ACC112 (cell line): ENCODE measurements at regions not wholly inside any gene's neighbourhood (a gene's known extent, or its start where the extent isn't known, plus 50 kb on each side); places are given as distances from the start of the nearest gene placed in this dataset.
"Not testable (repeated sequence)": the region's sequence is repeated elsewhere in the genome, so short reads cannot be mapped to it uniquely, and the experiment has no call there.

Experiments
- H2AFZ ChIP-seq: fragments of 200-600 bp; sonication (generic); one replicate; pipeline ENCODE4 v1.6.0; 2017; ENCODE audit warnings: antibody characterized with exemption, low read length; ENCODE audit not compliant: unreplicated experiment
- H3K27ac ChIP-seq: fragments of 200-600 bp; sonication (generic); 2 replicates; pipeline ENCODE4 v1.5.1; 2014; ENCODE audit warnings: low read depth, mild to moderate bottlenecking, antibody characterized with exemption, low read length, moderate library complexity
- H3K27me3 ChIP-seq: fragments of 200-600 bp; sonication (generic); 2 replicates; pipeline ENCODE4 v1.6.1; 2014; ENCODE audit warnings: mild to moderate bottlenecking, antibody characterized with exemption, low read length, moderate library complexity, mixed read lengths; ENCODE audit not compliant: insufficient read depth
- H3K36me3 ChIP-seq: fragments of 200-600 bp; sonication (generic); 2 replicates; pipeline ENCODE4 v1.6.1; 2016; ENCODE audit warnings: mild to moderate bottlenecking, antibody characterized with exemption, low read length, moderate library complexity, mixed read lengths; ENCODE audit not compliant: insufficient read depth
- H3K4me1 ChIP-seq: fragments of 200-600 bp; sonication (generic); one replicate; pipeline ENCODE4 v1.6.1; 2016; ENCODE audit warnings: low read length, mixed read lengths; ENCODE audit not compliant: insufficient read depth, unreplicated experiment, control insufficient read depth
- H3K4me3 ChIP-seq: fragments of 200-600 bp; sonication (generic); 2 replicates; pipeline ENCODE4 v1.5.1; 2014; ENCODE audit warnings: mild to moderate bottlenecking, low read depth, low read length
- H3K79me2 ChIP-seq: fragments of 200-600 bp; sonication (generic); one replicate; pipeline ENCODE4 v1.6.0; 2016; ENCODE audit warnings: low read length; ENCODE audit not compliant: control insufficient read depth, unreplicated experiment, insufficient read depth

DNA sequence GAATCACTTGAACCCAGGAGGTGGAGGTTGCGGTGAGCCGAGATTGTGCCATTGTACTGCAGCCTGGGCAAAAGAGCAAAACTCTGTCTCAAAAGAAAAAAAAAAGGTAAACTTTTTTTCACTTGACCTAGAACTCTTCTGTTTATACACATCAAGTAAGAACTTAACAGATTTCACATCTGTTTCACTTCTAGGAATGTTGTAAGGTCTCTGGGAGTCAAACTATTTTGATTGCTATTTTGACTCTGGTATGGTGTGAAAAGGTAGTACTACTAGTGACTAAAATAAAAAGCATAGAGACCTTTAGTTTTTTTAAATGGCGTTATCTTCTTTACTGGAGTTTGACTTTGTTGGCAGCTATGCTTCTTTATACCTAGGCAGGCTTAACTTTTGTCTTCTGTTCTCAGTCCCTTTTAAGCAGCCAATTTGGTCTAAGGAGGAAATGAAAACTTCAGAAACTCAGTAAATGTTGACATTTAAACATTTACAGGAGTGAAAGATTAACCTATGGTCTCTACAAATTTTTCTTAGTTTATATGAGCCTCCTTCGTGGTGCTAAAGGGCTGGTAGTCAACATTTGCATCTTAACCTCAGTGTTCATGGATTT, 84.7 kb downstream of the METTL2B start:
- H3K79me2 ChIP-seq, result peaks cover 36% of the 10 kb centered on the region
- not testable (repeated sequence) for H2AFZ ChIP-seq, H3K27me3 ChIP-seq, H3K36me3 ChIP-seq, H3K27ac ChIP-seq, H3K4me3 ChIP-seq, H3K4me1 ChIP-seq

DNA sequence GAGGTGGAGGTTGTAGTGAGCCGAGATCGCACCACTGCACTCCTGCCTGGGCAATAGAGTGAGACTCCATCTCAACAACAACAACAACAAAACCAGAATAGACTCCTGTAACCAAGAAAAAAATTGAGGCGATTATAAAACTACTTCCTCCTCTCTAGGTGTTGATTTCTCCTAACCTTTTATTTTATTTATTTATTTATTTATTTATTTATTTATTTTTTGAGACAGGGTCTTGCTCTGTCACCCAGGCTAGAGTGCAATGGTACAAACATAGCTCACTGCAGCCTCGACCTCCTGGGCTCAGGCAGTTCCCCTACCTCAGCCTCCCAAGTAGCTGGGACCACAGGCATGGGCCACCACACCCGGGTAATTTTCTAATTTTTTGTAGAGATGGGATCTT, 86.2 kb downstream of the METTL2B start:
- not testable (repeated sequence) for H3K27me3 ChIP-seq
- peaks cover 42% of the 10 kb centered on the region for H3K79me2 ChIP-seq

DNA sequence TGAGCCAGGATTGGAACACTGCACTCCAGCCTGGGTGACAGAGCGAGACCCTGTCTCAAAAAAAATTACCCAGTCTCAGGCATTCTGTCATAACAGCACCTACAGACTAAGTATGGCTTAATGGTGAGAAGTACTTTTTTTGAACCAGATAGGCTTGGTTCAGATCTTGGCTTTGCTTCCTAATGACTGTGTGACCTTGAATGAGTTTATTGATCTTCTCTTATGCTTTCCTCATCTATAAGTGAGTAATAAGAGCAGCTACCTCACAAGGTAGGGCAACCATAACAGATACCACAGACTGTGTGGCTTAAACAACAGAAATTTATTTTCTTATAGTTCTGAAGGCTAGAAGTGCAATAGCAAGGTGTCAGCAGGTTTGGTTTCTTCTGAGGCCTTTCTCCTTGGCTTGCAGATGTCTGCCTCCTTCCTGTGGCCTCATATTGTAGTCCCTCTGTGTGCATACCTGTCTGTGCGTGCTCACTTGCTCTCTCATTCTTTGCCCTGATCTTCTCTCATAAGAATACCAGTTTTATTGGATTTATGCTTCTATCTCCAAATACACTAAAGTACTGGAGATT, 87.7 kb downstream of the METTL2B start:
- not testable (repeated sequence) for H3K4me3 ChIP-seq, H3K4me1 ChIP-seq, H3K27ac ChIP-seq, H2AFZ ChIP-seq, H3K36me3 ChIP-seq, H3K27me3 ChIP-seq
- peaks cover 39% of the 10 kb centered on the region for H3K79me2 ChIP-seq

More for the DNA sequence above, 86.2 kb downstream of the METTL2B start:
- H3K4me3 ChIP-seq, H3K27ac ChIP-seq, H3K4me1 ChIP-seq, H3K36me3 ChIP-seq, H2AFZ ChIP-seq: not testable (repeated sequence)

DNA sequence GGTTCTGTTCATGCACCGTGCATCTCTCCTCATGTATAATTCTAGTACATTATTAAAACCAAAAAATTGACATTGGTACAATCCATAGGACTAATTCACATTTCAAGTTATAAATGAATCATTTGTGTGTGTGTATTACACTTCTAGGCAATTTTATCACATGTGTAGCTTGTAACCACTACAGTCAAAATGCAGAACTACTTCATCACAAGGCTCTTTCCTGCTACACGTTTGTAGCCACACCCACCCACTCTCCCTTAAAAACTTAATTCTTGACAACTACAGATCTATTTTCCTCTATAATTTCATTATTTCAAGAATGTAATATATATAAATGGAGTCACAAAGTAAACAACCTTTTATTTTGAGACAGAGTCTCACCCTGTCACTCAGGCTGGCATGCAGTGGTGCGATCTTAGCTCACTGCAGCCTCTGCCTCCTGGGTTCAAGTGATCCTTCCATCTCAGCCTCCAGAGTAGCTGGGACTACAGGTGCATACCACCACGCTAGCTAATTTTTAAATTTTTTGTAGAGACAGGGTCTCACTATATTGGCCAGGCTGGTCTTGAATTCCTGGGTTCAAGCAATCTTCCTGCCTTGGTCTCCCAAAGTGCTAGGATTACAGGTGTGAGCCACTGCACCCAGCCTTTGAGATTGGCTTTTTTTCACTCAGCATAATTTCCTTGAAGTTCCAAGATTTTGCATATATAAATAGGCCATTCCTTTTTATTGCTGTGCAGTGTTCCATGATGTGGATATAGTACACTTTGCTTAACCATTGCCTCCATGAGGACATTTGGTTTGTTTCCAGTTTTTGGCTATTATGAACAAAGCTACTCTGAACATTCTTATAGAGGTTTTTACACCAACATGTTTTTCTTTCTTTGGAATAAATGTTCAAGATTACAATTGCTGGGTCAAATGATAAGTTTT, 88.7 kb downstream of the METTL2B start:
- not testable (repeated sequence) for H3K4me3 ChIP-seq, H3K4me1 ChIP-seq, H3K27ac ChIP-seq, H2AFZ ChIP-seq, H3K27me3 ChIP-seq, H3K36me3 ChIP-seq
- H3K79me2 ChIP-seq, result peaks cover 39% of the 10 kb centered on the region

DNA sequence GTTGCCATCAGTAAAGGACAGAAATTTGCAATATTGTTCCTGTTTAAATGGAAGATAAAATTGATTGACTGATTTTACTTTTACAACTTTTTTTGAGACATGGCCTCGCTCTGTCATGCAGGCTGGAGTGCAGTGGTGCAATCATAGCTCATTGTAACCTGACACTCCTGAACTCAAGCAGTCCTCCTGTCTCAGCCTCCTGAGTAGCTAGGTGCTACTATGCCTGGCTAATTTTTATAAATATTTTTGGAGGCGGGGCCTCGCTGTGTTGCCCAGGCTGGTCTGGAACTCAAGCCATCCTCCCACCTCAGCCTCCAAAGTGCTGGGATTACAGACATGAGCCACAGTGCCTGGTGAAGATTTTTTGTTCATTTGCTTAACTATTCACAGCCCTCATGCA, 96.8 kb upstream of the GARIN1A start:
- H3K4me1 ChIP-seq, H3K4me3 ChIP-seq, H2AFZ ChIP-seq, H3K27ac ChIP-seq, H3K27me3 ChIP-seq, H3K36me3 ChIP-seq: not testable (repeated sequence)
- H3K79me2 ChIP-seq, result peaks cover 22% of the 10 kb centered on the region

DNA sequence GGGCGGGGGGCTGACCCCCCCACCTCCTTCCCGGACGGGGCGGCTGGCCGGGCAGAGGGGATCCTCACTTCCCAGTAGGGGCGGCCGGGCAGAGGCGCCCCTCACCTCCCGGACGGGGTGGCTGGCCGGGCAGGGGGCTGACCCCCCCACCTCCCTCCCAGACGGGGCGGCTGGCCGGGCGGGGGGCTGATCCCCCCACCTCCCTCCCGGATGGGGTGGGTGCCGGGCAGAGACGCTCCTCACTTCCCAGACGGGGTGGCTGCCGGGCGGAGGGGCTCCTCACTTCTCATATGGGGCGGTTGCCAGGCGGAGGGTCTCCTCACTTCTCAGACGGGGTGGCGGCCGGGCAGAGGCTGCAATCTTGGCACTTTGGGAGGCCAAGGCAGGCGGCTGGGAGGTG, 95.1 kb upstream of the GARIN1A start:
- H3K27me3 ChIP-seq, H3K4me3 ChIP-seq, H2AFZ ChIP-seq, H3K36me3 ChIP-seq, H3K27ac ChIP-seq: not testable (repeated sequence)
- Histone ChIP-seq H3K4me1 (peaks cover 14% of the 10 kb centered on the region), H3K79me2 (peaks cover 14% of the 10 kb centered on the region)

DNA sequence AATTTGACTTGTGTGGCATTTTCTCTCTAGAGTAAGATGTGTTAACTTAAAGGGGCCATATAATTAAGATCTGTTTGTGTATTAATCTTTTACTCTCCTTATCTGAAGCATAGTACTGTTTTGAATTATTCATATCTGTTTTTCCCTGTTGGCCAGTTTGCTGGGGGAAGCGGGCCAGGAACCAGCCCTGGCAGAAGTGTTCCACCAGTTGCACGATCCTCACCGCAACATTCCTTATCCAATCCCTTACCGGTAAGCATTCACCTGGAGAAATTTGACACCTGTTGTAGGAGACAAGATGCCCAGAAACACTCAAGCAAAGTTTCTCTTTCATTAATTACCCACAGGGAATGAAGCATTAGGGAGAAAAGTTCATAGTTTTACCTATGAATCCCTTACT, 92.2 kb upstream of the GARIN1A start:
- Histone ChIP-seq H3K4me1 (peaks cover 14% of the 10 kb centered on the region), H3K27ac (peak overlapping the region; percentile 87)
- H3K79me2 ChIP-seq, H3K36me3 ChIP-seq, H3K27me3 ChIP-seq, H2AFZ ChIP-seq, H3K4me3 ChIP-seq: not testable (repeated sequence)

DNA sequence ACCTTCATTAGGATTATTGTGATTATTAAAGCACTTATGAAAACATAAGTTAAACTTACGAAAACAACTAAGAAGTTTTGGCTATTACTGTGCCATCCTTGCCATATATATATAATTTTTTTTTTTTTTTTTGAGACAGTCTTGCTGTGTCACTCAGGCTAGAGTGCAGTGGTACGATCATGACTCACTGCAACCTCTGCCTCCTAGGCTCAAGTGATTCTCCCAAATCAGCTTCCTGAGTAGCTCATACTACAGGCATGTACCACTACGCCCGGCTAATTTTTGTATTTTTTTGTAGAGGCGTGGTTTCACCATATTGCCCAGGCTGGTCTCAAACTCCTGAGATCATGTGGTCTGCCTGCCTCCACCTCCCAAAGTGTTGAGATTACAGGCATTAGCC, 91.0 kb upstream of the GARIN1A start:
- not testable (repeated sequence) for H2AFZ ChIP-seq, H3K36me3 ChIP-seq

DNA sequence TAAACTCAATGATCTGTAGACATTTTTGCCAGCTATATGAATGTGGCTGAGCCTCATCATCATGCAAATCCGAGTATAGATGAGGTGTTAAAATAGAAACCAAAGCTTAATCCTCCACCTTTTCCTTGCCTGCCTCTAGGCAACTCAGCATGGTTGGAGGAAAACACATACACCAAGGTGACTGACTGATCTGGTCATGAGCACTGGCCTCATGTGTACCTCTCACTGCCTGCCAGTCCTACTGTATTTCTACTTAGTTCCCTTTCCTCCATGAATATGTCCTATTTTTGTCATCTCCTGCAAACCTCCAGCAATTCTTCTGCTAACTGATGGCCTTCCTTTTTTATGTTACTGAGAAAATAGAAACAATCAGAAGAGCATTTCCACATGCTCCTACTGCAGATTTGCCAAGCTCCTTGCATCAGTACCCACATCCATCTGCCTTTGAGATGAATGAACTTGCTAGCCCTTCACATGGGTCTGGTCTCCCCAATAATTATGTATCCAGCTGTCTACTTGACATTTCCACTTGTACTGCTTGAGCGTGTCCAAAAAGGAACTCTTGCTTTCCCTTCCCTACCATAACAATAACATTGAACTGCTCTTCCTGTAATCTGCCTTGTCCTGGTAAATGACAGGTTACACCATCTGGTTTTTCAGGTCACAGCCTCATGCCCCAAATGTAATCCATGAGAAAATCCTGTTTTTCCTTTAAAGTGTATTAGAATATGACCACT, 90.1 kb upstream of the GARIN1A start:
- H3K36me3 ChIP-seq, H3K27me3 ChIP-seq, H2AFZ ChIP-seq, H3K4me3 ChIP-seq, H3K79me2 ChIP-seq: not testable (repeated sequence)
- peak overlapping the region; percentile 87 for H3K27ac ChIP-seq
- H3K4me1 ChIP-seq, result peaks cover 14% of the 10 kb centered on the region

More for the DNA sequence above, 91.0 kb upstream of the GARIN1A start:
- H3K4me1 ChIP-seq, result peaks cover 14% of the 10 kb centered on the region
- not testable (repeated sequence) for H3K79me2 ChIP-seq, H3K4me3 ChIP-seq, H3K27me3 ChIP-seq
- peak overlapping the region; percentile 87 for H3K27ac ChIP-seq

DNA sequence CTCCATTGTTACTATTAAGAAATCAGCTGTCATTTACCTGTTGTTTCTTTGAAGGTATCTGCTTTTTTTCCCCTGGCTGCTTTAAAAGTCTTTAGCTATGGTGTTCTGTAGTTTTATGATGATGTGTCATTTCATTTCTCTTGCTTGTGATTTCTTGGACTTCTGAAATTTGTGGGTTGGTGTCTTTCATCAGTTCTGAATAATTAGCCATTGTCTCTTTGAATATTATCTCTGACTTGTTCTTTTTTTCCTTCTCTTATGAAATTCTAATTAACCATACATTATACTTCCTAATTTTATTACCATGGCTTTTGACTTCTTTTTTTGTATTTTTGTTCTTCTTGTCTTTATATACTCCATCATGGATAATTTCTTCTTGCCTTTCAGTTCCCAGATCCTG, 85.4 kb upstream of the GARIN1A start:
- H3K27me3 ChIP-seq, H3K36me3 ChIP-seq: not testable (repeated sequence)

More for the DNA sequence above, 85.4 kb upstream of the GARIN1A start:
- H3K27ac ChIP-seq, H2AFZ ChIP-seq, H3K4me3 ChIP-seq, H3K4me1 ChIP-seq: not testable (repeated sequence)
- peaks cover 12% of the 10 kb centered on the region for H3K79me2 ChIP-seq
